DND-41 (cell line): ENCODE measurements at regions not wholly inside any gene's neighbourhood (a gene's known extent, or its start where the extent isn't known, plus 50 kb on each side); places are given as distances from the start of the nearest gene placed in this dataset.

Experiments used
- EZH2 ChIP-seq: IDR thresholded peaks from 3 replicates; pipeline ENCODE4 v1.6.1; 2012; ENCODE audit warnings: borderline replicate concordance, low read depth, mild to moderate bottlenecking, moderate library complexity, low read length, inconsistent platforms; ENCODE audit not compliant: severe bottlenecking
- TF ChIP-seq, protein P1 (sequence below): IDR thresholded peaks from 2 replicates; pipeline ENCODE4 v1.5.1; 2012; ENCODE audit warnings: borderline replicate concordance, low read length, moderate library complexity, mild to moderate bottlenecking; ENCODE audit not compliant: poor library complexity, severe bottlenecking; ENCODE audit errors: extremely low read depth

DNA sequence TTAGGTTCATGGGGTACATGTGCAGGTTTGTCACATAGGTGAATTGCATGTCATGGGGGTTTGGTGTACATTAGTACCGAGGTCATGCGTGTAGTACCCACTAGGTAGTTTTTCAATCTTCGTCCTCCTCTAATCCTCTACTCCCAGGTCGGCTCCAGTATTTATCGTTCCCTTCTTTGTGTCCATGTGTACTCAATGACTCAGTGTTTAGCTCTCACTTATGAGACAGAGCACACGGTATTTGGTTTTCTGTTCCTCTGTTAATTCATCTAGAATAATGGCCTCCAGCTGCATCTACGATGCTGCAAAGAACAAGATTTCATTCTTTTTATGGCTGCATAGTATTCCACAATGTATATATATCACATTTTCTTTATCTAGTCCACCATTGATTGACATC, 850.9 kb upstream of the MDGA2 start:
- TF ChIP-seq, protein P1, sequence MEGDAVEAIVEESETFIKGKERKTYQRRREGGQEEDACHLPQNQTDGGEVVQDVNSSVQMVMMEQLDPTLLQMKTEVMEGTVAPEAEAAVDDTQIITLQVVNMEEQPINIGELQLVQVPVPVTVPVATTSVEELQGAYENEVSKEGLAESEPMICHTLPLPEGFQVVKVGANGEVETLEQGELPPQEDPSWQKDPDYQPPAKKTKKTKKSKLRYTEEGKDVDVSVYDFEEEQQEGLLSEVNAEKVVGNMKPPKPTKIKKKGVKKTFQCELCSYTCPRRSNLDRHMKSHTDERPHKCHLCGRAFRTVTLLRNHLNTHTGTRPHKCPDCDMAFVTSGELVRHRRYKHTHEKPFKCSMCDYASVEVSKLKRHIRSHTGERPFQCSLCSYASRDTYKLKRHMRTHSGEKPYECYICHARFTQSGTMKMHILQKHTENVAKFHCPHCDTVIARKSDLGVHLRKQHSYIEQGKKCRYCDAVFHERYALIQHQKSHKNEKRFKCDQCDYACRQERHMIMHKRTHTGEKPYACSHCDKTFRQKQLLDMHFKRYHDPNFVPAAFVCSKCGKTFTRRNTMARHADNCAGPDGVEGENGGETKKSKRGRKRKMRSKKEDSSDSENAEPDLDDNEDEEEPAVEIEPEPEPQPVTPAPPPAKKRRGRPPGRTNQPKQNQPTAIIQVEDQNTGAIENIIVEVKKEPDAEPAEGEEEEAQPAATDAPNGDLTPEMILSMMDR, result no peak
- TF ChIP-seq EZH2, result no peak
